Glutamatergic neuron (in vitro differentiated cells): ENCODE measurements at regions not wholly inside any gene's neighbourhood (a gene's known extent, or its start where the extent isn't known, plus 50 kb on each side); places are given as distances from the start of the nearest gene placed in this dataset.

ENCODE experiments used
- DNase-seq: peaks from one replicate; pipeline ENCODE4 v3.0.0; 2022
- H3K27ac Mint-ChIP-seq: one replicate; pipeline ENCODE4 v1.8.0; 2020; ENCODE audit warnings: mild to moderate bottlenecking, mixed read lengths, inconsistent platforms; ENCODE audit not compliant: unreplicated experiment
- H3K27me3 Mint-ChIP-seq: one replicate; pipeline ENCODE4 v1.8.0; 2020; ENCODE audit warnings: mild to moderate bottlenecking, moderate library complexity, mixed read lengths, inconsistent platforms; ENCODE audit not compliant: unreplicated experiment
- H3K36me3 Mint-ChIP-seq: one replicate; pipeline ENCODE4 v1.8.0; 2020; ENCODE audit warnings: mild to moderate bottlenecking, mixed read lengths, inconsistent platforms; ENCODE audit not compliant: unreplicated experiment
- H3K4me1 Mint-ChIP-seq: one replicate; pipeline ENCODE4 v1.8.0; 2020; ENCODE audit warnings: mild to moderate bottlenecking, low read depth, mixed read lengths, inconsistent platforms; ENCODE audit not compliant: unreplicated experiment
- H3K4me3 Mint-ChIP-seq: one replicate; pipeline ENCODE4 v1.8.0; 2020; ENCODE audit warnings: mild to moderate bottlenecking, mixed read lengths, inconsistent platforms; ENCODE audit not compliant: unreplicated experiment
- H3K9me3 Mint-ChIP-seq: one replicate; pipeline ENCODE4 v1.8.0; 2020; ENCODE audit warnings: mild to moderate bottlenecking, moderate library complexity, mixed read lengths, inconsistent platforms; ENCODE audit not compliant: unreplicated experiment
- TF ChIP-seq, protein P1 (sequence below): fragments of 200-600 bp; sonication (generic); IDR thresholded peaks from one replicate; pipeline ENCODE4 v1.5.0; 2021; ENCODE audit not compliant: partially characterized antibody, unreplicated experiment

DNA sequence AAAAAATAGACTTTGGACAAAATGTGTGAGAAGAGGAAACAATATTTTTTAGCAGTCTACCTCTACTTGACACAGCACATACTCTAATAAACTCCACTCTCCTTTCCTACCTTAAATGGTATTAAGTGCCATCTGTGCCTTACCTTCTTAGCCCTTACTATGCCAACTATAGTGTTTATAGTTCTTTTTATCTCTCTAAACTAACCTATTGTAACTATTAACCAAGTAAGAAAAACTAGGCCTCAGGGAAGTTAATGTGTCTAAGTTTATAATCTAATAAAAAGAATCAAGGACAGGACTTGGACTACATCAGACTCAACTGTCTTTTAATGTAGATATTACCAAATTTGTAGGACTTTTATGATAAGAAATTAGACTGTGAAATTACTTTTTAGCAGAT is 251.7 kb upstream of the ROBO2 start:
- Mint-ChIP-seq H3K36me3 (no peaks in the 10 kb centered on the region), H3K4me3 (no peak overlapping the region), H3K27ac (no peak overlapping the region), H3K9me3 (no peaks in the 10 kb centered on the region), H3K4me1 (no peaks in the 10 kb centered on the region), H3K27me3 (no peaks in the 10 kb centered on the region)
- no peak for DNase-seq
- TF ChIP-seq, protein P1, sequence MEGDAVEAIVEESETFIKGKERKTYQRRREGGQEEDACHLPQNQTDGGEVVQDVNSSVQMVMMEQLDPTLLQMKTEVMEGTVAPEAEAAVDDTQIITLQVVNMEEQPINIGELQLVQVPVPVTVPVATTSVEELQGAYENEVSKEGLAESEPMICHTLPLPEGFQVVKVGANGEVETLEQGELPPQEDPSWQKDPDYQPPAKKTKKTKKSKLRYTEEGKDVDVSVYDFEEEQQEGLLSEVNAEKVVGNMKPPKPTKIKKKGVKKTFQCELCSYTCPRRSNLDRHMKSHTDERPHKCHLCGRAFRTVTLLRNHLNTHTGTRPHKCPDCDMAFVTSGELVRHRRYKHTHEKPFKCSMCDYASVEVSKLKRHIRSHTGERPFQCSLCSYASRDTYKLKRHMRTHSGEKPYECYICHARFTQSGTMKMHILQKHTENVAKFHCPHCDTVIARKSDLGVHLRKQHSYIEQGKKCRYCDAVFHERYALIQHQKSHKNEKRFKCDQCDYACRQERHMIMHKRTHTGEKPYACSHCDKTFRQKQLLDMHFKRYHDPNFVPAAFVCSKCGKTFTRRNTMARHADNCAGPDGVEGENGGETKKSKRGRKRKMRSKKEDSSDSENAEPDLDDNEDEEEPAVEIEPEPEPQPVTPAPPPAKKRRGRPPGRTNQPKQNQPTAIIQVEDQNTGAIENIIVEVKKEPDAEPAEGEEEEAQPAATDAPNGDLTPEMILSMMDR: no peak

GRCh38 chr3:76789237-76789636 is 250.7 kb upstream of the ROBO2 start:
- TF ChIP-seq, protein P1: no peak
- H3K27ac Mint-ChIP-seq: no peak overlapping the region
- H3K4me3 Mint-ChIP-seq: no peak overlapping the region
- no peaks in the 10 kb centered on the region for H3K27me3 Mint-ChIP-seq
- H3K9me3 Mint-ChIP-seq: no peaks in the 10 kb centered on the region
- no peak for DNase-seq
- no peaks in the 10 kb centered on the region for H3K36me3 Mint-ChIP-seq
- no peaks in the 10 kb centered on the region for H3K4me1 Mint-ChIP-seq

- Mint-ChIP-seq H3K4me3 (no peak overlapping the region), H3K27me3 (no peaks in the 10 kb centered on the region), H3K27ac (no peak overlapping the region), H3K9me3 (no peaks in the 10 kb centered on the region), H3K36me3 (no peaks in the 10 kb centered on the region), H3K4me1 (no peaks in the 10 kb centered on the region)
- DNase-seq: no peak
- TF ChIP-seq, protein P1: no peak
These were observed 228.5 kb upstream of the ROBO2 start for GRCh38 chr3:76811418-76811817.

DNA sequence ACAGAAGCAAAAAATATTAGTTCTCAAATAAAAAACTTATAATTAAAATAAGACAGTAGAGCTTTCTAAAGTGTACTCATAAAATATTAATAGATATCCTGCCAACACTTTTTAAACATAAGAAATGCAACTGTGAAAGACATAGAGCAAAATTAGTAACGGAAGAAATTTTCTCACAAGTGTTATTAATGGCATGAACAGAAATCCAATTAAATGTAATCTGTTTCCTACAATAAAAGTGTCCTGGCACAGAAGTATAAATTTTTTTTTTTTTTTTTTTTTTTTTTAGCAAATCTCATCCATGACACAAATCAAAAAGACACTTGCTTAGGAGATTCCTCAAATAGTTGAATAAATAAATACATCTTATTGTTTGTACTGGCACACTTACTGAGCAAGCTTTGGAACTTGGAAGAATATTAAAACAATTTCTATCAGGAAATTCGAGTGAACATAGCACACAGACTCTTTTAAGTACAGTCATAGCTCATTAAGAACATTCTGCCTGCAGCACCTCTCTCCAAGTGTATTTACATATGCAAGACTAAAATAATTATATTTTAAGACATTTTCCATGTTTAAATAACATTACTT is 227.2 kb upstream of the ROBO2 start:
- TF ChIP-seq, protein P1: no peak
- no peak for DNase-seq
- H3K4me1 Mint-ChIP-seq: no peaks in the 10 kb centered on the region
- no peaks in the 10 kb centered on the region for H3K9me3 Mint-ChIP-seq
- H3K27ac Mint-ChIP-seq: no peak overlapping the region
- no peaks in the 10 kb centered on the region for H3K27me3 Mint-ChIP-seq
- no peaks in the 10 kb centered on the region for H3K36me3 Mint-ChIP-seq
- H3K4me3 Mint-ChIP-seq: no peak overlapping the region

DNA sequence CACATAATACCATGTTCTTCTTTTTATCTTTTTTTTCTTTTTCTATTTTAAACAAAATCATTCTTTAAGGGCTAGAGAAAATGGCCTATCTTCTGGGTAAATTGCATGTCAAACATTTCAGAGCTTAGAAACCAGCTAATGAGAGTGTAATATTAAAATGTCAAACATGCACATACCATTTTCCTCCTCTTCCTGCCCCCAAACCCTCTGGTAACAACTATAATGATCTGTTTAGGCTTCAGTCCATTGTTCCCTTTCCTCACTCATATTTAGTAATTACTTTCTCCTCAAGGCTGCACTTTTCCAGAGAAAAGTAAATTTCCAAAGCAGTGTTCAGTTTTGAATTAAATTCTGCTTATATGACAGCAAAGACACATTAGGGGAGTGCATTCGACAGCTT is 224.3 kb upstream of the ROBO2 start:
- H3K4me3 Mint-ChIP-seq: no peak overlapping the region
- TF ChIP-seq, protein P1: no peak
- H3K4me1 Mint-ChIP-seq: no peaks in the 10 kb centered on the region
- H3K9me3 Mint-ChIP-seq: no peaks in the 10 kb centered on the region
- DNase-seq: no peak
- H3K27me3 Mint-ChIP-seq: peaks cover 2% of the 10 kb centered on the region
- no peaks in the 10 kb centered on the region for H3K36me3 Mint-ChIP-seq
- no peak overlapping the region for H3K27ac Mint-ChIP-seq
